CD4-positive, alpha-beta T cell (primary cell): ENCODE measurements at regions not wholly inside any gene's neighbourhood (a gene's known extent, or its start where the extent isn't known, plus 50 kb on each side); places are given as distances from the start of the nearest gene placed in this dataset.

Experiments
- ATAC-seq: fragments of 200-7000 bp; cut with Tn5 transposase; one replicate; pipeline ENCODE4 v1.10.0; 2022; ENCODE audit warnings: mild to moderate bottlenecking; ENCODE audit not compliant: poor library complexity
- CTCF ChIA-PET: fragments of 350-600 bp; sonication (Branson Sonifier 250); formaldehyde crosslinking; loops from one replicate; lab custom pipeline; 2021; ENCODE audit warnings: antibody characterized with exemption, inconsistent platforms; lab: Charles Lee
- POLR2A ChIA-PET: fragments of 350-600 bp; sonication (Branson Sonifier 250); formaldehyde crosslinking; loops from one replicate; lab custom pipeline; 2021; ENCODE audit warnings: antibody characterized with exemption, inconsistent platforms; lab: Charles Lee
- DNase-seq, 14 experiments: peaks; one replicate each; pipeline ENCODE4 v3.0.0-alpha.2; 2013 to 2020; ENCODE audit warnings: mixed read lengths in 2 of 14
- H3K27ac ChIP-seq, 2 donors: one replicate each; pipeline versions ENCODE4 v1.5.1 to v1.7.0; 2013; ENCODE audit warnings: low read length in 2 of 2, low read depth in 1 of 2, mild to moderate bottlenecking in 1 of 2
- H3K27me3 ChIP-seq, 2 experiments: 1 replicate in 1 of 2; 2 replicates in 1 of 2; pipeline versions ENCODE4 v1.6.1 to v1.7.0; 2013; ENCODE audit warnings: low read length in 2 of 2, control low read depth in 1 of 2, mild to moderate bottlenecking in 1 of 2, moderate library complexity in 1 of 2; ENCODE audit not compliant: insufficient read depth in 2 of 2, control insufficient read depth in 1 of 2
- H3K36me3 ChIP-seq: one replicate; pipeline ENCODE4 v1.6.1; 2013; ENCODE audit warnings: low read length, control low read depth; ENCODE audit not compliant: insufficient read depth
- H3K4me1 ChIP-seq: one replicate; pipeline ENCODE4 v1.6.1; 2013; ENCODE audit warnings: low read length, control low read depth; ENCODE audit not compliant: insufficient read depth
- H3K4me3 ChIP-seq: one replicate; pipeline ENCODE4 v1.5.1; 2013; ENCODE audit warnings: mild to moderate bottlenecking, low read length, moderate library complexity
- H3K9me3 ChIP-seq, 2 experiments: 1 replicate in 1 of 2; 2 replicates in 1 of 2; pipeline versions ENCODE4 v1.6.1 to v1.7.0; 2013; ENCODE audit warnings: low read length in 2 of 2, mild to moderate bottlenecking in 2 of 2, control low read depth in 1 of 2, moderate library complexity in 1 of 2; ENCODE audit not compliant: control insufficient read depth in 1 of 2, insufficient read depth in 1 of 2
- H3K27ac Mint-ChIP-seq: one replicate; pipeline ENCODE4 v1.8.0; 2020; ENCODE audit warnings: mixed read lengths
- H3K27me3 Mint-ChIP-seq: one replicate; pipeline ENCODE4 v1.8.0; 2021; ENCODE audit warnings: mixed read lengths
- H3K36me3 Mint-ChIP-seq: one replicate; pipeline ENCODE4 v1.8.0; 2021; ENCODE audit warnings: low read depth, mixed read lengths
- H3K4me1 Mint-ChIP-seq: one replicate; pipeline ENCODE4 v1.8.0; 2021; ENCODE audit warnings: low read depth, mixed read lengths
- H3K4me3 Mint-ChIP-seq: one replicate; pipeline ENCODE4 v1.8.0; 2020; ENCODE audit warnings: mild to moderate bottlenecking, mixed read lengths
- H3K9me3 Mint-ChIP-seq: one replicate; pipeline ENCODE4 v1.8.0; 2020; ENCODE audit warnings: mixed read lengths
- CTCF ChIP-seq: fragments of 200-600 bp; IDR thresholded peaks from one replicate; pipeline ENCODE4 v1.8.0; 2022; ENCODE audit warnings: antibody characterized with exemption, mild to moderate bottlenecking
- intact Hi-C, 2 experiments: fragments of 100-400 bp; cut with DNase I in 1 of 2; cut with micrococcal nuclease in 1 of 2; formaldehyde crosslinking; loops; one replicate each; pipeline versions ENCODE4 v1.15.1 to v1.9.0; 2023 to 2025; cut with DNase I, micrococcal nuclease

- Mint-ChIP-seq H3K4me1 (no peaks in the 10 kb centered on the region), H3K4me3 (no peak overlapping the region), H3K27me3 (peaks cover 7% of the 10 kb centered on the region), H3K36me3 (peaks cover 15% of the 10 kb centered on the region), H3K9me3 (peaks cover 8% of the 10 kb centered on the region), H3K27ac (no peak overlapping the region)
- no peaks in the 10 kb centered on the region for H3K9me3 ChIP-seq
- no peaks in the 10 kb centered on the region for H3K36me3 ChIP-seq
- intact Hi-C loops = no loop called here
- H3K4me1 ChIP-seq = no peaks in the 10 kb centered on the region
- H3K27ac ChIP-seq = no peak overlapping the region
- no peak for ATAC-seq
- no peaks in the 10 kb centered on the region for H3K27me3 ChIP-seq
- CTCF ChIA-PET = no interaction called here
- POLR2A ChIA-PET = no interaction called here
- TF ChIP-seq CTCF = no peak
- no peak overlapping the region for H3K4me3 ChIP-seq
- DNase-seq = no peak
These were observed 373.1 kb upstream of the DCN start for GRCh38 chr12:91555436-91556415.

- Mint-ChIP-seq H3K9me3 (peaks cover 4% of the 10 kb centered on the region), H3K4me3 (no peak overlapping the region), H3K27me3 (peaks cover 7% of the 10 kb centered on the region), H3K4me1 (no peaks in the 10 kb centered on the region), H3K36me3 (no peaks in the 10 kb centered on the region), H3K27ac (no peak overlapping the region)
- TF ChIP-seq CTCF = no peak
- Histone ChIP-seq H3K9me3 (no peaks in the 10 kb centered on the region), H3K27me3 (no peaks in the 10 kb centered on the region), H3K4me3 (no peak overlapping the region), H3K27ac (no peak overlapping the region), H3K36me3 (no peaks in the 10 kb centered on the region), H3K4me1 (no peaks in the 10 kb centered on the region)
- ChIA-PET CTCF (no interaction called here), POLR2A (no interaction called here)
- ATAC-seq = no peak
- peak in 1 of 14 experiments; percentile 8 for DNase-seq
- intact Hi-C loops = no loop called here
These were observed 369.3 kb upstream of the DCN start for GRCh38 chr12:91551927-91552326.

- Histone ChIP-seq H3K4me1 (no peaks in the 10 kb centered on the region), H3K27ac (no peak overlapping the region), H3K27me3 (no peaks in the 10 kb centered on the region), H3K4me3 (no peak overlapping the region), H3K36me3 (no peaks in the 10 kb centered on the region), H3K9me3 (no peaks in the 10 kb centered on the region)
- intact Hi-C loops = no loop called here
- ATAC-seq = no peak
- ChIA-PET CTCF (no interaction called here), POLR2A (no interaction called here)
- H3K27ac Mint-ChIP-seq = no peak overlapping the region
- no peak for DNase-seq
- H3K4me1 Mint-ChIP-seq = no peaks in the 10 kb centered on the region
- no peaks in the 10 kb centered on the region for H3K36me3 Mint-ChIP-seq
- H3K4me3 Mint-ChIP-seq = no peak overlapping the region
- peaks cover 4% of the 10 kb centered on the region for H3K9me3 Mint-ChIP-seq
- H3K27me3 Mint-ChIP-seq = peaks cover 7% of the 10 kb centered on the region
- TF ChIP-seq CTCF = no peak
These were observed 368.6 kb upstream of the DCN start for GRCh38 chr12:91551242-91551641.
